Lung (tissue), 11 donors: ENCODE measurements at regions not wholly inside any gene's neighbourhood (a gene's known extent, or its start where the extent isn't known, plus 50 kb on each side); places are given as distances from the start of the nearest gene placed in this dataset.
"Not testable (repeated sequence)": the region's sequence is repeated elsewhere in the genome, so short reads cannot be mapped to it uniquely, and the experiment has no call there.

ENCODE experiments used
- ATAC-seq: fragments of 200-7000 bp; cut with Tn5 transposase; one replicate; pipeline ENCODE4 v1.9.1; 2020; ENCODE audit warnings: moderate number of reproducible peaks; ENCODE audit not compliant: insufficient read depth, low FRiP score
- DNase-seq, 3 donors: peaks; one replicate each; pipeline ENCODE4 v3.0.0-alpha.2; 2013 to 2017
- H3K27ac ChIP-seq, 2 donors: one replicate each; pipeline ENCODE4 v1.5.1; 2013; ENCODE audit warnings: mild to moderate bottlenecking in 2 of 2, moderate library complexity in 2 of 2, control low read depth in 1 of 2, inconsistent platforms in 1 of 2, low read depth in 1 of 2, low read length in 1 of 2
- H3K27me3 ChIP-seq, 3 donors: one replicate each; pipeline ENCODE4 v1.5.1; 2013; ENCODE audit warnings: low read length in 2 of 3; ENCODE audit not compliant: control insufficient read depth in 3 of 3, insufficient read depth in 3 of 3
- H3K36me3 ChIP-seq, 4 donors: one replicate each; pipeline ENCODE4 v1.5.1; 2013; ENCODE audit warnings: low read length in 4 of 4, mild to moderate bottlenecking in 1 of 4, moderate library complexity in 1 of 4; ENCODE audit not compliant: control insufficient read depth in 4 of 4, insufficient read depth in 4 of 4
- H3K4me1 ChIP-seq, 5 donors: one replicate each; pipeline ENCODE4 v1.5.1; 2013; ENCODE audit warnings: low read length in 5 of 5, mild to moderate bottlenecking in 2 of 5, moderate library complexity in 1 of 5; ENCODE audit not compliant: control insufficient read depth in 5 of 5, insufficient read depth in 5 of 5
- H3K4me3 ChIP-seq: one replicate; pipeline ENCODE4 v1.5.1; 2013; ENCODE audit warnings: mild to moderate bottlenecking, control low read depth, moderate library complexity
- H3K9ac ChIP-seq, 2 donors: one replicate each; pipeline ENCODE4 v1.5.1; 2013; ENCODE audit warnings: low read length in 2 of 2, control low read depth in 1 of 2; ENCODE audit not compliant: insufficient read depth in 1 of 2
- H3K9me3 ChIP-seq, 4 donors: one replicate each; pipeline ENCODE4 v1.5.1; 2013; ENCODE audit warnings: low read length in 3 of 4, mild to moderate bottlenecking in 1 of 4, moderate library complexity in 1 of 4; ENCODE audit not compliant: control insufficient read depth in 4 of 4, insufficient read depth in 3 of 4
- CTCF ChIP-seq: IDR thresholded peaks from 2 replicates; pipeline ENCODE4 v1.5.1; 2012; ENCODE audit warnings: mild to moderate bottlenecking; ENCODE audit errors: control extremely low read depth, extremely low read depth
- WGBS, 2 donors: extraction: QIAGEN DNeasy Blood & Tissue Kit; methylation state at CpG; one replicate each; pipeline ENCODE4 v1.1.7; 2013; 5-methylcytosine and 5-hydroxymethylcytosine counted together
- donor health status: control.
- donor health status: control.
- donor health status: Bipolar disorder and iron deficiency.
- donor health status: healthy.
- donor health status: DM: yes; HTN: yes; CAD: no.

- TF ChIP-seq CTCF: no peak
- ATAC-seq: no peak
These were observed 281.9 kb downstream of the UTRN start for GRCh38 chr6:144566868-144567615.

GRCh38 chr6:144568241-144568640 is 283.1 kb downstream of the UTRN start:
- peaks cover 2 to 13% (median 4%) of the 10 kb centered on the region in 4 donors for H3K36me3 ChIP-seq
- ATAC-seq: no peak
- TF ChIP-seq CTCF: no peak
- no peak overlapping the region for H3K4me3 ChIP-seq
- H3K4me1 ChIP-seq: peaks cover 0 to 3% (median 0%) of the 10 kb centered on the region in 5 donors
- H3K9ac ChIP-seq: no peak overlapping the region
- DNase-seq: no peak
- no peaks in the 10 kb centered on the region for H3K27me3 ChIP-seq
- WGBS, 2 donors: 93 to 95% methylated on average over 8 of the region's 8 CpGs
- no peaks in the 10 kb centered on the region for H3K9me3 ChIP-seq
- no peak overlapping the region for H3K27ac ChIP-seq

More at GRCh38 chr6:144566868-144567615, 281.9 kb downstream of the UTRN start:
- DNase-seq: no peak
- peaks cover 0 to 3% (median 0%) of the 10 kb centered on the region in 5 donors for H3K4me1 ChIP-seq
- peaks cover 3 to 13% (median 6%) of the 10 kb centered on the region in 4 donors for H3K36me3 ChIP-seq
- no peak overlapping the region for H3K9ac ChIP-seq
- no peak overlapping the region for H3K27ac ChIP-seq
- H3K4me3 ChIP-seq: no peak overlapping the region
- H3K9me3 ChIP-seq: no peaks in the 10 kb centered on the region
- WGBS, 2 donors: 96 to 97% methylated on average over 3 of the region's 3 CpGs
- H3K27me3 ChIP-seq: no peaks in the 10 kb centered on the region

GRCh38 chr6:144572541-144572940 is 287.4 kb downstream of the UTRN start:
- not testable (repeated sequence) for ATAC-seq, H3K27ac ChIP-seq, DNase-seq, H3K4me3 ChIP-seq, H3K27me3 ChIP-seq, H3K9me3 ChIP-seq, H3K4me1 ChIP-seq, H3K9ac ChIP-seq
- WGBS, 2 donors: 93 to 94% methylated on average over 1 of the region's 1 CpG
- peaks cover 0 to 13% (median 7%) of the 10 kb centered on the region in 4 donors for H3K36me3 ChIP-seq

GRCh38 chr6:144574796-144575195 is 289.7 kb downstream of the UTRN start:
- 67 to 87% methylated on average over 2 of the region's 2 CpGs for WGBS, 2 donors
- no peak for TF ChIP-seq CTCF
- no peak overlapping the region for H3K9ac ChIP-seq

More at GRCh38 chr6:144574796-144575195, 289.7 kb downstream of the UTRN start:
- H3K4me3 ChIP-seq: no peak overlapping the region
- H3K27ac ChIP-seq: no peak overlapping the region
- no peaks in the 10 kb centered on the region for H3K27me3 ChIP-seq
- no peaks in the 10 kb centered on the region for H3K4me1 ChIP-seq
- peaks cover 0 to 12% (median 9%) of the 10 kb centered on the region in 4 donors for H3K36me3 ChIP-seq
- H3K9me3 ChIP-seq: no peaks in the 10 kb centered on the region
- DNase-seq (no peak), ATAC-seq (no peak)
